ENCODE measurements at regions not wholly inside any gene's neighbourhood (a gene's known extent, or its start where the extent isn't known, plus 50 kb on each side); places are given as distances from the start of the nearest gene placed in this dataset.
"Not testable (repeated sequence)": the region's sequence is repeated elsewhere in the genome, so short reads cannot be mapped to it uniquely, and the experiment has no call there.

- peak in 1 of 14 donors; percentile 19 for DNase-seq
These were observed 108.5 kb downstream of the KCNK1 start for GRCh38 chr1:233722212-233722979.

- no peak for DNase-seq
These were observed 109.5 kb downstream of the KCNK1 start for GRCh38 chr1:233723387-233723786.

- DNase-seq: not testable (repeated sequence)
These were observed 110.3 kb downstream of the KCNK1 start for GRCh38 chr1:233724131-233724631.

GRCh38 chr1:233725423-233725822, 111.5 kb downstream of the KCNK1 start:
- no peak for DNase-seq

GRCh38 chr1:233728721-233729120, 114.8 kb downstream of the KCNK1 start:
- no peak for DNase-seq

- DNase-seq: no peak
These were observed 116.5 kb downstream of the KCNK1 start for GRCh38 chr1:233730380-233730779.

GRCh38 chr1:233730809-233731208, 116.9 kb downstream of the KCNK1 start:
- no peak for DNase-seq

GRCh38 chr1:233732206-233732605, 118.3 kb downstream of the KCNK1 start:
- DNase-seq: no peak

GRCh38 chr1:233734456-233734855, 120.5 kb downstream of the KCNK1 start:
- DNase-seq: no peak

GRCh38 chr1:233735331-233735730, 121.4 kb downstream of the KCNK1 start:
- DNase-seq: no peak

- DNase-seq: no peak
These were observed 121.9 kb downstream of the KCNK1 start for GRCh38 chr1:233735847-233736246.

- no peak for DNase-seq
These were observed 123.4 kb downstream of the KCNK1 start for GRCh38 chr1:233737341-233737740.

GRCh38 chr1:233738396-233738795, 124.5 kb downstream of the KCNK1 start:
- DNase-seq: peak in 1 of 14 donors; percentile 60

GRCh38 chr1:233738850-233739249, 124.9 kb downstream of the KCNK1 start:
- no peak for DNase-seq

- DNase-seq: peak in 1 of 14 donors; percentile 39
These were observed 131.0 kb downstream of the KCNK1 start for GRCh38 chr1:233744779-233745513.

GRCh38 chr1:233750139-233750538, 136.2 kb downstream of the KCNK1 start:
- no peak for DNase-seq

- DNase-seq: no peak
These were observed 144.8 kb upstream of the SLC35F3 start for GRCh38 chr1:233759665-233760064.

- not testable (repeated sequence) for DNase-seq
These were observed 140.2 kb upstream of the SLC35F3 start for GRCh38 chr1:233764304-233764703.

- peak in 6 of 14 donors; percentile 3 to 38 (median 9) for DNase-seq
These were observed 126.9 kb upstream of the SLC35F3 start for GRCh38 chr1:233777566-233777965.

GRCh38 chr1:233780049-233780448, 124.4 kb upstream of the SLC35F3 start:
- DNase-seq: no peak

- no peak for DNase-seq
These were observed 121.4 kb upstream of the SLC35F3 start for GRCh38 chr1:233782937-233783586.

GRCh38 chr1:233787599-233787998, 116.9 kb upstream of the SLC35F3 start:
- DNase-seq: no peak

GRCh38 chr1:233788687-233789086, 115.8 kb upstream of the SLC35F3 start:
- no peak for DNase-seq

Measured in C1 segment of cervical spinal cord (tissue), 14 donors.